ENCODE measurements at regions not wholly inside any gene's neighbourhood (a gene's known extent, or its start where the extent isn't known, plus 50 kb on each side); places are given as distances from the start of the nearest gene placed in this dataset.

GRCh38 chr4:16991450-16991849 is 93.0 kb upstream of the LDB2 start:
- TF ChIP-seq EP300 (IDR thresholded peaks at IDR 0.05; ENCODE audit: borderline replicate concordance): no peak
- no peak for TF ChIP-seq CREB1 (IDR thresholded peaks at IDR 0.05; ENCODE audit: low read depth)
- no peak for TF ChIP-seq RAD21 (IDR thresholded peaks at IDR 0.05; ENCODE audit: low read depth)
- no peak for TF ChIP-seq USF1 (IDR thresholded peaks at IDR 0.05)
- TF ChIP-seq FOXM1 (IDR thresholded peaks at IDR 0.05; ENCODE audit: borderline replicate concordance, low read depth): no peak
- no peak for TF ChIP-seq NFIC (IDR thresholded peaks at IDR 0.05)
- no peak for TF ChIP-seq REST (IDR thresholded peaks at IDR 0.05; ENCODE audit: low read depth)
- TF ChIP-seq TCF12 (IDR thresholded peaks at IDR 0.05; ENCODE audit: low read depth): no peak

Measured in Ishikawa (cell line).